ENCODE measurements at regions not wholly inside any gene's neighbourhood (a gene's known extent, or its start where the extent isn't known, plus 50 kb on each side); places are given as distances from the start of the nearest gene placed in this dataset.
A peak's percentile ranks its signal among the peaks of the same experiment; 100 is the strongest.

GRCh38 chr6:45728674-45729073 is 287.0 kb downstream of the CLIC5 start:
- no peak for TF ChIP-seq CTCF (IDR thresholded peaks at IDR 0.05)
- ATAC-seq (ENCODE audit: low read depth): no peak
- intact Hi-C loops (cut with micrococcal nuclease): no loop called here
- peaks cover under 1% of the 10 kb centered on the region for H3K27me3 Mint-ChIP-seq
- no peaks in the 10 kb centered on the region for H3K9me3 Mint-ChIP-seq
- no peaks in the 10 kb centered on the region for H3K4me1 Mint-ChIP-seq
- H3K36me3 Mint-ChIP-seq (ENCODE audit: low read depth): no peaks in the 10 kb centered on the region
- POLR2A ChIA-PET: no interaction called here
- no peak overlapping the region for H3K4me3 Mint-ChIP-seq
- H3K27ac Mint-ChIP-seq: no peak overlapping the region
- no peak for DNase-seq
- CTCF ChIA-PET: no interaction called here

DNA sequence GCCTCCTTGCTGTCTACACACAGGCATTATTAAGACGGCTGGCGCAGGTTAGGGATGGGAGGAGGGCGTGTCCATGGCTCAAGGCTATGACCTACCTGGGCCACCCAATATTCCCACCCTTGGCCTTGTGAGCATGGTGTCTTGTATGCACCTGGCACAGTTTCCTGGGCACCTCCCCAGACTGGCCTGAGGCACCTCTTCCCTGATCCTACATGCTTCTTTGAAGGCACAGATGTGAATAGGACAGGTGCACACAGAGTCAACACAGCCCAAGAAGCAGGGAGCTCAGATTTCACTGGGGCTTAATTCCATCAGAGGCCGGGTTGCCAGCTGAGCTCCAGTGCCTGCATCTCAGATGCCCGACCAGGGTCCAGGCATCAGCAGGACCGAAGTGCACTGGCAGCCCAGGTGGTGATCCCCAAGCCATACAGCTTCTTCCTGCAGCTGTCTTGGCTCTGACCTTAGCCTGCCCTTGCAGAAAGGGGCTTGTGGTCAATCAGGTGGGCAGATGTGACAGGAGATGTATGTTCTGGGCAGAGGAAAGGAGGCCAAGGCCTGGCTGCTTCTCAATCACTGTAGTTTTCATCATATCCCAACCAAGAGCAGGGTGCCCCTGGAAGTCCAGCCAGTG is 287.7 kb downstream of the CLIC5 start:
- peaks cover 3% of the 10 kb centered on the region for H3K9me3 Mint-ChIP-seq
- ChIA-PET POLR2A (no interaction called here), CTCF (no interaction called here)
- H3K36me3 Mint-ChIP-seq (ENCODE audit: low read depth): no peaks in the 10 kb centered on the region
- no peak overlapping the region for H3K4me3 Mint-ChIP-seq
- DNase-seq: no peak
- H3K27me3 Mint-ChIP-seq: no peaks in the 10 kb centered on the region
- no peak for TF ChIP-seq CTCF (IDR thresholded peaks at IDR 0.05)
- no peak overlapping the region for H3K27ac Mint-ChIP-seq
- H3K4me1 Mint-ChIP-seq: no peaks in the 10 kb centered on the region
- intact Hi-C loops (cut with micrococcal nuclease): no loop called here
- ATAC-seq (ENCODE audit: low read depth): no peak

DNA sequence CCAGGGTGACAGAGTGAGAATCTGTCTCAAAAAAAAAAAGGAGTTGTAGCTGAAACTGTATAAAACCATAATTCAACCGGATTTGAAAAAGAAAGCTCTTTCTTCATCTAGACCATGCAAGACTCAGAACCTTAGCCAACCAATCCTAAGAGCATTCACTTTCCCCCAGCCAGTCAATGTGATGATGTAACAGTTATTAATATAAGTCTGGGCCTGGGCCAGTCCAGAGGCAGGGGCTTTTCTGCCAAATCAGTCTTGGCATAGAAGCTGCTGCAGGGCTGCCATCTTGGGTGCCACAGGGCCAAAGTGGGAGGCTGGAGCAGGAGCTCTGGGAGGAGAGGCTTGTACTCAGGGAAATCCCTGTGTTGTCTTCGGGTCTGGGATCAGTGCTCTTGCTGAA is 288.4 kb downstream of the CLIC5 start:
- H3K4me3 Mint-ChIP-seq: no peak overlapping the region

GRCh38 chr6:45726444-45726843 is 289.2 kb downstream of the CLIC5 start:
- no peaks in the 10 kb centered on the region for H3K27me3 Mint-ChIP-seq
- ATAC-seq (ENCODE audit: low read depth): no peak
- no peak for TF ChIP-seq CTCF (IDR thresholded peaks at IDR 0.05)

More for the DNA sequence above, 288.4 kb downstream of the CLIC5 start:
- intact Hi-C loops (cut with micrococcal nuclease): no loop called here
- no peak for TF ChIP-seq CTCF (IDR thresholded peaks at IDR 0.05)
- ChIA-PET CTCF (no interaction called here), POLR2A (no interaction called here)
- Mint-ChIP-seq H3K36me3 (ENCODE audit: low read depth) (no peaks in the 10 kb centered on the region), H3K9me3 (peaks cover 6% of the 10 kb centered on the region), H3K27ac (peak overlapping the region; percentile 54), H3K27me3 (no peaks in the 10 kb centered on the region), H3K4me1 (no peaks in the 10 kb centered on the region)
- no peak for DNase-seq
- ATAC-seq (ENCODE audit: low read depth): no peak

GRCh38 chr6:45724511-45724910 is 291.1 kb downstream of the CLIC5 start:
- Mint-ChIP-seq H3K27me3 (no peaks in the 10 kb centered on the region), H3K27ac (no peak overlapping the region), H3K4me1 (no peaks in the 10 kb centered on the region), H3K9me3 (peaks cover 6% of the 10 kb centered on the region), H3K4me3 (no peak overlapping the region), H3K36me3 (ENCODE audit: low read depth) (no peaks in the 10 kb centered on the region)
- ChIA-PET CTCF (no interaction called here), POLR2A (no interaction called here)
- intact Hi-C loops (cut with micrococcal nuclease): no loop called here
- DNase-seq (no peak), ATAC-seq (ENCODE audit: low read depth) (no peak)
- TF ChIP-seq CTCF (IDR thresholded peaks at IDR 0.05): no peak

More at GRCh38 chr6:45726444-45726843, 289.2 kb downstream of the CLIC5 start:
- DNase-seq: no peak
- ChIA-PET POLR2A (no interaction called here), CTCF (no interaction called here)
- no peak overlapping the region for H3K4me3 Mint-ChIP-seq
- H3K27ac Mint-ChIP-seq: no peak overlapping the region
- no peaks in the 10 kb centered on the region for H3K36me3 Mint-ChIP-seq (ENCODE audit: low read depth)
- intact Hi-C loops (cut with micrococcal nuclease): no loop called here
- H3K9me3 Mint-ChIP-seq: peaks cover 6% of the 10 kb centered on the region
- no peaks in the 10 kb centered on the region for H3K4me1 Mint-ChIP-seq

Measured in activated B cell treated with CpG ODN at 0.5 μM for 24 hours (primary cell).